ENCODE measurements at regions not wholly inside any gene's neighbourhood (a gene's known extent, or its start where the extent isn't known, plus 50 kb on each side); places are given as distances from the start of the nearest gene placed in this dataset.

- 95% methylated on average over 5 of the region's 5 CpGs for WGBS
- Histone ChIP-seq H3K36me3 (ENCODE audit: control insufficient read depth in 2 of 2, insufficient read depth in 2 of 2, low read length in 1 of 2) (no peaks in the 10 kb centered on the region), H3K27me3 (ENCODE audit: control insufficient read depth in 2 of 2, insufficient read depth in 1 of 2, low read length in 1 of 2) (no peaks in the 10 kb centered on the region), H3K9me3 (ENCODE audit: control insufficient read depth in 2 of 2, insufficient read depth in 1 of 2, low read length in 1 of 2) (no peaks in the 10 kb centered on the region), H3K4me3 (ENCODE audit: low read length in 2 of 2) (no peak overlapping the region), H3K27ac (ENCODE audit: low read depth in 1 of 2, low read length in 1 of 2) (no peak overlapping the region), H3K4me1 (ENCODE audit: control insufficient read depth in 2 of 2, insufficient read depth in 2 of 2, low read length in 2 of 2) (no peaks in the 10 kb centered on the region)
- no peak for DNase-seq (ENCODE audit: low read depth in 6 of 9, low spot score in 9 of 9)
Observed at GRCh38 chr21:24160528-24160927, 1446.8 kb downstream of the MRPL39 start.

- H3K36me3 ChIP-seq (ENCODE audit: control insufficient read depth in 2 of 2, insufficient read depth in 2 of 2, low read length in 1 of 2), result no peaks in the 10 kb centered on the region
- no peaks in the 10 kb centered on the region for H3K9me3 ChIP-seq (ENCODE audit: control insufficient read depth in 2 of 2, insufficient read depth in 1 of 2, low read length in 1 of 2)
- no peak overlapping the region for H3K4me3 ChIP-seq (ENCODE audit: low read length in 2 of 2)
- WGBS, result 99% methylated on average over 2 of the region's 2 CpGs
- H3K27ac ChIP-seq (ENCODE audit: low read depth in 1 of 2, low read length in 1 of 2), result no peak overlapping the region
- no peak for DNase-seq (ENCODE audit: low read depth in 6 of 9, low spot score in 9 of 9)
- no peaks in the 10 kb centered on the region for H3K4me1 ChIP-seq (ENCODE audit: control insufficient read depth in 2 of 2, insufficient read depth in 2 of 2, low read length in 2 of 2)
- H3K27me3 ChIP-seq (ENCODE audit: control insufficient read depth in 2 of 2, insufficient read depth in 1 of 2, low read length in 1 of 2), result no peaks in the 10 kb centered on the region
Observed at GRCh38 chr21:24153137-24153536, 1454.1 kb downstream of the MRPL39 start.

DNA sequence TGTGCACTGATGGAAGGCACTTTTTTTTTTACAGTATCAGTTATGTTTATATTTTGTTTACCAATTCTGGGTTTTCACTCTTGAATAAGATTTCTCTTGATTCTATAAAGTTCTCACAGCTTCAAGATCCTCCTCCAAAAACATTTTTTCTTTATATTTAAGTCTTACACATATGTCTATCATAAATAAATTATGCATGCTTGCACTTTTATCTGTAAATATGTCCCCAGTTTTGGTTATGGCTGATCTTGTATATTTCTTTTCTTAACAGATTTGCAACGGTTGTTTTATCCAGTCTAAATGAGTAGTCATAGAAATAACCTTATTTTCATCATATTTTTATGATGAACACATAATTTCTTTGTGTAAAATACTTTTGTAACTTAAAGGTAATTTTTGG, 1456.5 kb downstream of the MRPL39 start:
- Histone ChIP-seq H3K27me3 (ENCODE audit: control insufficient read depth in 2 of 2, insufficient read depth in 1 of 2, low read length in 1 of 2) (no peaks in the 10 kb centered on the region), H3K9me3 (ENCODE audit: control insufficient read depth in 2 of 2, insufficient read depth in 1 of 2, low read length in 1 of 2) (no peaks in the 10 kb centered on the region), H3K27ac (ENCODE audit: low read depth in 1 of 2, low read length in 1 of 2) (no peak overlapping the region), H3K36me3 (ENCODE audit: control insufficient read depth in 2 of 2, insufficient read depth in 2 of 2, low read length in 1 of 2) (no peaks in the 10 kb centered on the region), H3K4me1 (ENCODE audit: control insufficient read depth in 2 of 2, insufficient read depth in 2 of 2, low read length in 2 of 2) (no peaks in the 10 kb centered on the region), H3K4me3 (ENCODE audit: low read length in 2 of 2) (no peak overlapping the region)
- DNase-seq (ENCODE audit: low read depth in 6 of 9, low spot score in 9 of 9), result no peak
- 87% methylated on average over 1 of the region's 1 CpG for WGBS

DNA sequence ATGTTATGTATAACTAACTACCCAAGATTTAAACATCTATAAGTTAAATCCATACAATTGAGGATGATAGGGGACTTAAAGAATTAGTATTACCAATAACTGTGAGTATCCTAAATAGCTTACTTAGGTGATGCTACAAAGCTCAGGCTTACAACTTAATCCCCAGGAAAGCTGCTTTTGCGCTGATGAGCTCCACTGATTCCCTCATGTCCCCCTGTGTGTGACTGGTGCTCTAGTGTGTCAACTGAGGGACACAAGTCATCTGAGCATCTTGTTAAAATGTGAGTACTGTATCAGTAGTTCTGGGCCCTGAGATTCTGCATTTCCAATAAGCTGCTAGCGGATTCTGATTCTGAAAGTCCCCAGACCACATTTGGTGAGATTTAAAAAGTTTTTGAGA, 1458.8 kb downstream of the MRPL39 start:
- H3K4me3 ChIP-seq (ENCODE audit: low read length in 2 of 2), result no peak overlapping the region
- no peaks in the 10 kb centered on the region for H3K4me1 ChIP-seq (ENCODE audit: control insufficient read depth in 2 of 2, insufficient read depth in 2 of 2, low read length in 2 of 2)
- DNase-seq (ENCODE audit: low read depth in 6 of 9, low spot score in 9 of 9), result no peak
- H3K36me3 ChIP-seq (ENCODE audit: control insufficient read depth in 2 of 2, insufficient read depth in 2 of 2, low read length in 1 of 2), result no peaks in the 10 kb centered on the region
- no peaks in the 10 kb centered on the region for H3K9me3 ChIP-seq (ENCODE audit: control insufficient read depth in 2 of 2, insufficient read depth in 1 of 2, low read length in 1 of 2)
- no peak overlapping the region for H3K27ac ChIP-seq (ENCODE audit: low read depth in 1 of 2, low read length in 1 of 2)
- 96% methylated on average over 2 of the region's 2 CpGs for WGBS
- H3K27me3 ChIP-seq (ENCODE audit: control insufficient read depth in 2 of 2, insufficient read depth in 1 of 2, low read length in 1 of 2), result no peaks in the 10 kb centered on the region

- WGBS, result 97% methylated on average over 3 of the region's 3 CpGs
- Histone ChIP-seq H3K4me3 (ENCODE audit: low read length in 2 of 2) (no peak overlapping the region), H3K36me3 (ENCODE audit: control insufficient read depth in 2 of 2, insufficient read depth in 2 of 2, low read length in 1 of 2) (no peaks in the 10 kb centered on the region), H3K27ac (ENCODE audit: low read depth in 1 of 2, low read length in 1 of 2) (no peak overlapping the region), H3K9me3 (ENCODE audit: control insufficient read depth in 2 of 2, insufficient read depth in 1 of 2, low read length in 1 of 2) (no peaks in the 10 kb centered on the region), H3K27me3 (ENCODE audit: control insufficient read depth in 2 of 2, insufficient read depth in 1 of 2, low read length in 1 of 2) (no peaks in the 10 kb centered on the region), H3K4me1 (ENCODE audit: control insufficient read depth in 2 of 2, insufficient read depth in 2 of 2, low read length in 2 of 2) (no peaks in the 10 kb centered on the region)
- DNase-seq (ENCODE audit: low read depth in 6 of 9, low spot score in 9 of 9), result no peak
Observed at GRCh38 chr21:24147674-24148073, 1459.6 kb downstream of the MRPL39 start.

GRCh38 chr21:24131056-24131455, 1476.2 kb downstream of the MRPL39 start:
- Histone ChIP-seq H3K27ac (ENCODE audit: low read depth in 1 of 2, low read length in 1 of 2) (no peak overlapping the region), H3K27me3 (ENCODE audit: control insufficient read depth in 2 of 2, insufficient read depth in 1 of 2, low read length in 1 of 2) (no peaks in the 10 kb centered on the region), H3K4me3 (ENCODE audit: low read length in 2 of 2) (no peak overlapping the region), H3K4me1 (ENCODE audit: control insufficient read depth in 2 of 2, insufficient read depth in 2 of 2, low read length in 2 of 2) (no peaks in the 10 kb centered on the region), H3K36me3 (ENCODE audit: control insufficient read depth in 2 of 2, insufficient read depth in 2 of 2, low read length in 1 of 2) (no peaks in the 10 kb centered on the region), H3K9me3 (ENCODE audit: control insufficient read depth in 2 of 2, insufficient read depth in 1 of 2, low read length in 1 of 2) (no peaks in the 10 kb centered on the region)
- no peak for DNase-seq (ENCODE audit: low read depth in 6 of 9, low spot score in 9 of 9)
- 59% methylated on average over 1 of the region's 1 CpG for WGBS

- H3K36me3 ChIP-seq (ENCODE audit: control insufficient read depth in 2 of 2, insufficient read depth in 2 of 2, low read length in 1 of 2), result no peaks in the 10 kb centered on the region
- no peak overlapping the region for H3K4me3 ChIP-seq (ENCODE audit: low read length in 2 of 2)
- DNase-seq (ENCODE audit: low read depth in 6 of 9, low spot score in 9 of 9), result no peak
- no peaks in the 10 kb centered on the region for H3K4me1 ChIP-seq (ENCODE audit: control insufficient read depth in 2 of 2, insufficient read depth in 2 of 2, low read length in 2 of 2)
- WGBS, result 88% methylated on average over 1 of the region's 1 CpG
- no peak overlapping the region for H3K27ac ChIP-seq (ENCODE audit: low read depth in 1 of 2, low read length in 1 of 2)
- no peaks in the 10 kb centered on the region for H3K27me3 ChIP-seq (ENCODE audit: control insufficient read depth in 2 of 2, insufficient read depth in 1 of 2, low read length in 1 of 2)
- no peaks in the 10 kb centered on the region for H3K9me3 ChIP-seq (ENCODE audit: control insufficient read depth in 2 of 2, insufficient read depth in 1 of 2, low read length in 1 of 2)
Observed at GRCh38 chr21:24127651-24128050, 1479.6 kb downstream of the MRPL39 start.

- H3K27ac ChIP-seq (ENCODE audit: low read depth in 1 of 2, low read length in 1 of 2), result no peak overlapping the region
- no peaks in the 10 kb centered on the region for H3K36me3 ChIP-seq (ENCODE audit: control insufficient read depth in 2 of 2, insufficient read depth in 2 of 2, low read length in 1 of 2)
- no peaks in the 10 kb centered on the region for H3K4me1 ChIP-seq (ENCODE audit: control insufficient read depth in 2 of 2, insufficient read depth in 2 of 2, low read length in 2 of 2)
- no peak for DNase-seq (ENCODE audit: low read depth in 6 of 9, low spot score in 9 of 9)
- no peak overlapping the region for H3K4me3 ChIP-seq (ENCODE audit: low read length in 2 of 2)
- WGBS, result 97% methylated on average over 1 of the region's 1 CpG
- no peaks in the 10 kb centered on the region for H3K9me3 ChIP-seq (ENCODE audit: control insufficient read depth in 2 of 2, insufficient read depth in 1 of 2, low read length in 1 of 2)
- no peaks in the 10 kb centered on the region for H3K27me3 ChIP-seq (ENCODE audit: control insufficient read depth in 2 of 2, insufficient read depth in 1 of 2, low read length in 1 of 2)
Observed at GRCh38 chr21:24123785-24124184, 1483.5 kb downstream of the MRPL39 start.

- Histone ChIP-seq H3K4me1 (ENCODE audit: control insufficient read depth in 2 of 2, insufficient read depth in 2 of 2, low read length in 2 of 2) (no peaks in the 10 kb centered on the region), H3K9me3 (ENCODE audit: control insufficient read depth in 2 of 2, insufficient read depth in 1 of 2, low read length in 1 of 2) (no peaks in the 10 kb centered on the region), H3K27ac (ENCODE audit: low read depth in 1 of 2, low read length in 1 of 2) (no peak overlapping the region), H3K36me3 (ENCODE audit: control insufficient read depth in 2 of 2, insufficient read depth in 2 of 2, low read length in 1 of 2) (no peaks in the 10 kb centered on the region), H3K27me3 (ENCODE audit: control insufficient read depth in 2 of 2, insufficient read depth in 1 of 2, low read length in 1 of 2) (no peaks in the 10 kb centered on the region), H3K4me3 (ENCODE audit: low read length in 2 of 2) (no peak overlapping the region)
- no peak for DNase-seq (ENCODE audit: low read depth in 6 of 9, low spot score in 9 of 9)
- 94% methylated on average over 5 of the region's 5 CpGs for WGBS
Observed at GRCh38 chr21:24118738-24119459, 1488.4 kb downstream of the MRPL39 start.
